B cell (primary cell): ENCODE measurements at regions not wholly inside any gene's neighbourhood (a gene's known extent, or its start where the extent isn't known, plus 50 kb on each side); places are given as distances from the start of the nearest gene placed in this dataset.

Experiments
- ATAC-seq: fragments of 200-7000 bp; cut with Tn5 transposase; one replicate; pipeline ENCODE4 v1.10.0; 2021; ENCODE audit warnings: low read depth, mild to moderate bottlenecking, moderate number of reproducible peaks, moderate library complexity
- CTCF ChIA-PET: fragments of 350-600 bp; sonication (Branson Sonifier 250); formaldehyde crosslinking; loops from one replicate; lab custom pipeline; 2021; ENCODE audit warnings: antibody characterized with exemption, inconsistent platforms; lab: Charles Lee
- POLR2A ChIA-PET: fragments of 350-600 bp; sonication (Branson Sonifier 250); formaldehyde crosslinking; loops from one replicate; lab custom pipeline; 2021; ENCODE audit warnings: antibody characterized with exemption; lab: Charles Lee
- DNase-seq: peaks from one replicate; pipeline ENCODE4 v3.0.0; 2013
- H2AFZ ChIP-seq: 2 replicates; pipeline ENCODE4 v1.6.1; 2012; ENCODE audit warnings: mild to moderate bottlenecking, low read depth, low read length; ENCODE audit not compliant: insufficient read depth, poor library complexity, severe bottlenecking
- H3K27ac ChIP-seq, 2 donors: 1 replicate in 1 of 2; 2 replicates in 1 of 2; pipeline ENCODE4 v1.5.1; 2012 to 2013; ENCODE audit warnings: low read length in 2 of 2, mild to moderate bottlenecking in 2 of 2, moderate library complexity in 1 of 2
- H3K27me3 ChIP-seq, 4 experiments: fragments of 200-600 bp in 1 of 4; sonication (generic) in 1 of 4; replicated peaks in 1 of 4; 1 replicate in 2 of 4; 2 replicates in 2 of 4; pipeline versions ENCODE4 v1.6.1 to v1.7.0; 2013 to 2016; ENCODE audit warnings: low read length in 3 of 4, mild to moderate bottlenecking in 2 of 4, mixed read lengths in 1 of 4, moderate library complexity in 1 of 4; ENCODE audit not compliant: insufficient read depth in 4 of 4, control insufficient read depth in 3 of 4; ENCODE audit errors: control extremely low read depth in 1 of 4
- H3K36me3 ChIP-seq, 2 experiments: replicated peaks in 1 of 2; 1 replicate in 1 of 2; 2 replicates in 1 of 2; pipeline versions ENCODE4 v1.6.1 to v1.7.1; 2013; ENCODE audit warnings: low read length in 1 of 2; ENCODE audit not compliant: insufficient read depth in 2 of 2, control insufficient read depth in 1 of 2; ENCODE audit errors: control extremely low read depth in 1 of 2, extremely low read depth in 1 of 2
- H3K4me1 ChIP-seq, 2 donors: fragments of 200-600 bp in 1 of 2; sonication (generic) in 1 of 2; 1 replicate in 1 of 2; 2 replicates in 1 of 2; pipeline versions ENCODE4 v1.5.1 to v1.6.1; 2013 to 2017; ENCODE audit warnings: low read length in 2 of 2; ENCODE audit not compliant: control insufficient read depth in 2 of 2, insufficient read depth in 2 of 2
- H3K4me2 ChIP-seq: replicated peaks from 2 replicates; pipeline ENCODE3; 2012; ENCODE audit warnings: mild to moderate bottlenecking, low read depth, low read length; ENCODE audit not compliant: poor library complexity, severe bottlenecking
- H3K4me3 ChIP-seq, 5 experiments: fragments of 200-600 bp in 1 of 5; sonication (generic) in 1 of 5; 1 replicate in 3 of 5; 2 replicates in 2 of 5; pipeline versions ENCODE4 v1.5.1 to v1.7.0; 2011 to 2016; ENCODE audit warnings: low read length in 4 of 5, mild to moderate bottlenecking in 4 of 5, low read depth in 2 of 5, control low read depth in 1 of 5, moderate library complexity in 1 of 5; ENCODE audit not compliant: insufficient read depth in 1 of 5; ENCODE audit errors: control extremely low read depth in 1 of 5, extremely low read depth in 1 of 5
- H3K79me2 ChIP-seq: fragments of 200-600 bp; sonication (generic); one replicate; pipeline ENCODE4 v1.6.0; 2016; ENCODE audit warnings: low read length; ENCODE audit not compliant: control insufficient read depth, insufficient read depth
- H3K9ac ChIP-seq: fragments of 200-600 bp; sonication (generic); 2 replicates; pipeline ENCODE4 v1.6.1; 2017; ENCODE audit warnings: mild to moderate bottlenecking, low read length, moderate library complexity
- H3K9me3 ChIP-seq, 3 donors: one replicate each; pipeline versions ENCODE4 v1.6.1 to v1.7.1; 2013; ENCODE audit warnings: low read length in 2 of 3; ENCODE audit not compliant: control insufficient read depth in 2 of 3, insufficient read depth in 1 of 3; ENCODE audit errors: control extremely low read depth in 1 of 3
- H4K20me1 ChIP-seq: 2 replicates; pipeline ENCODE4 v1.6.0; 2012; ENCODE audit warnings: mild to moderate bottlenecking, low read length; ENCODE audit not compliant: insufficient read depth, control insufficient read depth, poor library complexity, severe bottlenecking
- H3K27ac Mint-ChIP-seq: one replicate; pipeline ENCODE4 v1.8.0; 2021; ENCODE audit warnings: mixed read lengths
- H3K27me3 Mint-ChIP-seq: one replicate; pipeline ENCODE4 v1.8.0; 2021; ENCODE audit warnings: mixed read lengths
- H3K4me1 Mint-ChIP-seq: one replicate; pipeline ENCODE4 v1.8.0; 2021; ENCODE audit warnings: mixed read lengths
- H3K4me3 Mint-ChIP-seq: one replicate; pipeline ENCODE4 v1.8.0; 2021; ENCODE audit warnings: mixed read lengths
- H3K9me3 Mint-ChIP-seq: one replicate; pipeline ENCODE4 v1.8.0; 2022; ENCODE audit warnings: mixed read lengths; ENCODE audit not compliant: insufficient read depth
- CTCF ChIP-seq: fragments of 200-600 bp; IDR thresholded peaks from one replicate; pipeline ENCODE4 v1.8.0; 2022; ENCODE audit warnings: antibody characterized with exemption, mild to moderate bottlenecking
- EZH2 ChIP-seq: IDR thresholded peaks from 2 replicates; pipeline ENCODE4 v1.6.1; 2012; ENCODE audit warnings: borderline replicate concordance, low read depth, mild to moderate bottlenecking, moderate library complexity, low read length; ENCODE audit not compliant: insufficient read depth, poor library complexity, severe bottlenecking
- WGBS: methylation state at CpG from one replicate; pipeline ENCODE4 v1.1.5; 2013; ENCODE audit warnings: missing lambda C conversion rate; ENCODE audit not compliant: insufficient coverage; 5-methylcytosine and 5-hydroxymethylcytosine counted together
- intact Hi-C: fragments of 100-400 bp; cut with micrococcal nuclease; formaldehyde crosslinking; loops from one replicate; pipeline ENCODE4 v1.10.0; 2022

GRCh38 chr12:33184161-33184560 is 255.5 kb downstream of the SYT10 start:
- ChIA-PET CTCF (no interaction called here), POLR2A (no interaction called here)
- H3K27me3 ChIP-seq, result no peaks in the 10 kb centered on the region
- H3K4me2 ChIP-seq, result no peak overlapping the region
- H3K79me2 ChIP-seq, result no peaks in the 10 kb centered on the region
- no peak overlapping the region for H3K9ac ChIP-seq
- ATAC-seq (no peak), DNase-seq (no peak)
- Mint-ChIP-seq H3K4me1 (no peaks in the 10 kb centered on the region), H3K27me3 (no peaks in the 10 kb centered on the region), H3K27ac (no peak overlapping the region), H3K4me3 (no peak overlapping the region), H3K9me3 (peaks cover 3% of the 10 kb centered on the region)
- intact Hi-C loops, result no loop called here
- no peaks in the 10 kb centered on the region for H4K20me1 ChIP-seq
- peaks cover 0 to 3% (median 2%) of the 10 kb centered on the region in 3 donors for H3K9me3 ChIP-seq
- WGBS, result no CpG with 5 or more reads among the region's 3 CpGs
- H3K4me3 ChIP-seq, result no peak overlapping the region
- no peaks in the 10 kb centered on the region for H3K36me3 ChIP-seq
- H2AFZ ChIP-seq, result no peak overlapping the region
- no peaks in the 10 kb centered on the region for H3K4me1 ChIP-seq
- TF ChIP-seq EZH2 (no peak), CTCF (no peak)
- H3K27ac ChIP-seq, result no peak overlapping the region

- Mint-ChIP-seq H3K9me3 (no peaks in the 10 kb centered on the region), H3K4me3 (no peak overlapping the region), H3K4me1 (no peaks in the 10 kb centered on the region), H3K27me3 (no peaks in the 10 kb centered on the region), H3K27ac (no peak overlapping the region)
- ATAC-seq (no peak), DNase-seq (no peak)
- no CpG with 5 or more reads among the region's 1 CpG for WGBS
- Histone ChIP-seq H3K79me2 (no peaks in the 10 kb centered on the region), H3K4me3 (no peak overlapping the region), H3K36me3 (no peaks in the 10 kb centered on the region), H3K4me2 (no peak overlapping the region), H3K27ac (no peak overlapping the region), H3K9me3 (peaks cover 0 to 2% (median 0%) of the 10 kb centered on the region in 3 donors), H3K4me1 (no peaks in the 10 kb centered on the region), H3K27me3 (no peaks in the 10 kb centered on the region), H3K9ac (no peak overlapping the region), H4K20me1 (no peaks in the 10 kb centered on the region), H2AFZ (no peak overlapping the region)
- ChIA-PET CTCF (no interaction called here), POLR2A (no interaction called here)
- no peak for TF ChIP-seq CTCF
- intact Hi-C loops, result no loop called here
Measured at GRCh38 chr12:33182485-33182884, 257.1 kb downstream of the SYT10 start.
